Stimulated activated CD4-positive, alpha-beta T cell treated with anti-CD3 and anti-CD28 coated beads, Interleukin-15, amount 100 ng/mL, for 1 hour (primary cell): ENCODE measurements at regions not wholly inside any gene's neighbourhood (a gene's known extent, or its start where the extent isn't known, plus 50 kb on each side); places are given as distances from the start of the nearest gene placed in this dataset.

ENCODE experiments used
- DNase-seq, 2 donors: peaks; one replicate each; pipeline ENCODE4 v3.0.0-alpha.2; 2020; ENCODE audit warnings: low read depth in 1 of 2, low spot score in 1 of 2

- DNase-seq = no peak
Observed at GRCh38 chr3:193780397-193780796, 187.4 kb downstream of the OPA1 start.

GRCh38 chr3:193780810-193781478, 187.9 kb downstream of the OPA1 start:
- peak in 1 of 2 donors; percentile 10 for DNase-seq

GRCh38 chr3:193782276-193782647, 189.3 kb downstream of the OPA1 start:
- DNase-seq = no peak

GRCh38 chr3:193782747-193783146, 189.7 kb downstream of the OPA1 start:
- no peak for DNase-seq

GRCh38 chr3:193783166-193783896, 190.3 kb downstream of the OPA1 start:
- no peak for DNase-seq

- no peak for DNase-seq
Observed at GRCh38 chr3:193784822-193785221, 191.8 kb downstream of the OPA1 start.

- DNase-seq = no peak
Observed at GRCh38 chr3:193787496-193787870, 194.5 kb downstream of the OPA1 start.

- DNase-seq = no peak
Observed at GRCh38 chr3:193788189-193788991, 195.4 kb downstream of the OPA1 start.

- no peak for DNase-seq
Observed at GRCh38 chr3:193789455-193789854, 196.4 kb downstream of the OPA1 start.

- DNase-seq = no peak
Observed at GRCh38 chr3:193790086-193790990, 197.3 kb downstream of the OPA1 start.

- no peak for DNase-seq
Observed at GRCh38 chr3:193791041-193792032, 198.3 kb downstream of the OPA1 start.

- DNase-seq = no peak
Observed at GRCh38 chr3:193793123-193793522, 200.1 kb downstream of the OPA1 start.

- no peak for DNase-seq
Observed at GRCh38 chr3:193794002-193794881, 201.2 kb downstream of the OPA1 start.

- no peak for DNase-seq
Observed at GRCh38 chr3:193795062-193795690, 202.2 kb downstream of the OPA1 start.

GRCh38 chr3:193796089-193796488, 203.1 kb downstream of the OPA1 start:
- DNase-seq = no peak

- no peak for DNase-seq
Observed at GRCh38 chr3:193797566-193797965, 204.6 kb downstream of the OPA1 start.

- DNase-seq = no peak
Observed at GRCh38 chr3:193798051-193798450, 205.0 kb downstream of the OPA1 start.
